HCT116 (cell line): ENCODE measurements at regions not wholly inside any gene's neighbourhood (a gene's known extent, or its start where the extent isn't known, plus 50 kb on each side); places are given as distances from the start of the nearest gene placed in this dataset.

Experiments used
- ATAC-seq: fragments of 200-7000 bp; cut with Tn5 transposase; 2 replicates; pipeline ENCODE4 v1.9.1; 2020; ENCODE audit warnings: mild to moderate bottlenecking, moderate library complexity
- BruUV-seq: library from RNA; stranded (reverse); fragments of 400-500 nt; replicated peaks from 2 replicates; lab custom pipeline; 2021; lab: Mats Ljungman, UMichigan
- CTCF ChIA-PET: fragments of 300-600 bp; sonication (Branson Sonifier 250); formaldehyde crosslinking; loops from one replicate; lab custom pipeline; 2021; ENCODE audit warnings: antibody characterized with exemption; lab: Charles Lee
- POLR2A ChIA-PET: fragments of 300-600, 350-600 bp; sonication (Branson Sonifier 250); formaldehyde crosslinking; loops from one replicate; lab custom pipeline; 2021; ENCODE audit warnings: antibody characterized with exemption; lab: Charles Lee
- RAD21 ChIA-PET, 2 experiments: fragments of 300-600 bp; sonication (Branson Sonifier 250); formaldehyde crosslinking; loops; one replicate each; lab custom pipeline; 2023; ENCODE audit warnings: low total read pairs in 2 of 2; ENCODE audit not compliant: uncharacterized antibody in 2 of 2, unreplicated experiment in 2 of 2, low non-redundant PET in 1 of 2; lab: Charles Lee
- DNase-seq: peaks from one replicate; pipeline ENCODE4 v3.0.0-alpha.2; 2010; ENCODE audit warnings: low read depth, low spot score
- H2AFZ ChIP-seq: fragments of 200-600 bp; shearing (Covaris generic), sonication (generic); 2 replicates; pipeline ENCODE4 v1.6.1; 2017; ENCODE audit warnings: low read depth, mixed run types, mixed read lengths, antibody characterized with exemption, low read length; ENCODE audit not compliant: poor library complexity, severe bottlenecking
- H3K27ac ChIP-seq: 2 replicates; pipeline ENCODE4 v1.5.1; 2012; ENCODE audit warnings: low read depth, low read length
- H3K27me3 ChIP-seq: fragments of 200-600 bp; sonication (generic); 2 replicates; pipeline ENCODE4 v1.6.1; 2016; ENCODE audit warnings: mixed run types, low read length, mixed read lengths; ENCODE audit not compliant: insufficient read depth
- H3K36me3 ChIP-seq, 2 experiments: fragments of 200-500 bp in 1 of 2; fragments of 200-600 bp in 1 of 2; sonication (Bioruptor generic) in 1 of 2; sonication (generic) in 1 of 2; 2 replicates each; pipeline versions ENCODE4 v1.5.1 to v1.6.1; 2014 to 2016; ENCODE audit warnings: low read length in 2 of 2, inconsistent platforms in 1 of 2, mixed read lengths in 1 of 2, mixed run types in 1 of 2; ENCODE audit not compliant: insufficient read depth in 2 of 2, control insufficient read depth in 1 of 2
- H3K4me1 ChIP-seq, 2 experiments: fragments of 200-600 bp in 1 of 2; sonication (generic) in 1 of 2; 2 replicates each; pipeline versions ENCODE4 v1.5.1 to v1.6.1; 2012 to 2017; ENCODE audit warnings: low read length in 2 of 2, inconsistent platforms in 1 of 2, mild to moderate bottlenecking in 1 of 2, mixed read lengths in 1 of 2, mixed run types in 1 of 2, moderate library complexity in 1 of 2; ENCODE audit not compliant: insufficient read depth in 2 of 2, control insufficient read depth in 1 of 2
- H3K4me2 ChIP-seq: fragments of 200-600 bp; sonication (generic); 2 replicates; pipeline ENCODE4 v1.6.1; 2017; ENCODE audit warnings: mixed run types, low read length, mixed read lengths
- H3K4me3 ChIP-seq, 2 experiments: fragments of 200-600 bp in 1 of 2; sonication (generic) in 1 of 2; replicated peaks in 1 of 2; 2 replicates each; pipeline ENCODE4 v1.5.1; 2011 to 2016; ENCODE audit warnings: low read length in 2 of 2, control low read depth in 1 of 2, low read depth in 1 of 2, mild to moderate bottlenecking in 1 of 2, mixed read lengths in 1 of 2, mixed run types in 1 of 2
- H3K79me2 ChIP-seq: fragments of 200-600 bp; sonication (generic); 2 replicates; pipeline ENCODE4 v1.6.1; 2017; ENCODE audit warnings: mild to moderate bottlenecking, mixed run types, low read length, moderate library complexity, mixed read lengths; ENCODE audit not compliant: insufficient read depth
- H3K9ac ChIP-seq: fragments of 200-600 bp; sonication (generic); 2 replicates; pipeline ENCODE4 v1.6.1; 2016; ENCODE audit warnings: low read length, mixed read lengths
- H3K9me2 ChIP-seq: fragments of 200-600 bp; sonication (generic), shearing (Covaris generic); 2 replicates; pipeline ENCODE4 v1.6.1; 2017; ENCODE audit warnings: mixed run types, mild to moderate bottlenecking, moderate library complexity; ENCODE audit not compliant: insufficient read depth
- H3K9me3 ChIP-seq, 2 experiments: fragments of 200-500 bp in 1 of 2; fragments of 200-600 bp in 1 of 2; sonication (Bioruptor generic) in 1 of 2; sonication (generic) in 1 of 2; 2 replicates each; pipeline ENCODE4 v1.6.1; 2014 to 2017; ENCODE audit warnings: low read length in 2 of 2, mixed read lengths in 2 of 2, inconsistent platforms in 1 of 2, low read depth in 1 of 2, mild to moderate bottlenecking in 1 of 2, mixed run types in 1 of 2, moderate library complexity in 1 of 2; ENCODE audit not compliant: control insufficient read depth in 1 of 2, insufficient read depth in 1 of 2
- H4K20me1 ChIP-seq: fragments of 200-600 bp; sonication (generic), shearing (Covaris generic); 2 replicates; pipeline ENCODE4 v1.6.1; 2017; ENCODE audit warnings: mixed run types, mild to moderate bottlenecking, moderate library complexity; ENCODE audit not compliant: insufficient read depth
- CEBPB ChIP-seq: IDR thresholded peaks from 2 replicates; pipeline ENCODE4 v1.6.1; 2012; ENCODE audit warnings: low read depth
- CTCF ChIP-seq, 3 experiments: fragments of 200-600 bp in 1 of 3; sonication (generic) in 1 of 3; IDR thresholded peaks in 2 of 3; conservative IDR thresholded peaks in 1 of 3; 2 replicates each; pipeline ENCODE4 v1.5.1; 2012 to 2017; ENCODE audit warnings: low read depth in 2 of 3, low read length in 2 of 3, antibody characterized with exemption in 1 of 3, borderline replicate concordance in 1 of 3, control low read depth in 1 of 3, mild to moderate bottlenecking in 1 of 3, mixed read lengths in 1 of 3, mixed run types in 1 of 3, moderate library complexity in 1 of 3; ENCODE audit not compliant: insufficient read depth in 1 of 3
- ELF1 ChIP-seq: IDR thresholded peaks from 2 replicates; pipeline ENCODE4 v1.6.1; 2012; ENCODE audit warnings: low read depth, borderline replicate concordance
- EZH2 ChIP-seq: fragments of 200-600 bp; sonication (generic); IDR thresholded peaks from 2 replicates; pipeline ENCODE4 v1.6.1; 2017; ENCODE audit warnings: antibody characterized with exemption, mixed run types
- FOSL1 ChIP-seq: IDR thresholded peaks from 2 replicates; pipeline ENCODE4 v1.6.1; 2012; ENCODE audit warnings: low read depth
- MAX ChIP-seq: IDR thresholded peaks from 2 replicates; pipeline ENCODE4 v1.6.1; 2012
- POLR2AphosphoS5 ChIP-seq: IDR thresholded peaks from 2 replicates; pipeline ENCODE4 v1.6.1; 2011; ENCODE audit warnings: mild to moderate bottlenecking, low read depth, low read length, moderate library complexity
- RAD21 ChIP-seq: IDR thresholded peaks from 2 replicates; pipeline ENCODE4 v1.6.1; 2012; ENCODE audit warnings: low read depth, mild to moderate bottlenecking
- SP1 ChIP-seq: IDR thresholded peaks from 2 replicates; pipeline ENCODE4 v1.6.1; 2012; ENCODE audit warnings: low read depth
- TCF7L2 ChIP-seq: IDR thresholded peaks from 2 replicates; pipeline ENCODE4 v1.7.0; 2011; ENCODE audit warnings: borderline replicate concordance, inconsistent platforms; ENCODE audit not compliant: insufficient read depth, insufficient read length; ENCODE audit errors: extremely low read depth
- ZBTB33 ChIP-seq: IDR thresholded peaks from 2 replicates; pipeline ENCODE4 v1.6.1; 2011; ENCODE audit warnings: mild to moderate bottlenecking, low read length, moderate library complexity; ENCODE audit not compliant: insufficient replicate concordance; ENCODE audit errors: extremely low read depth
- intact Hi-C: fragments of 100-400 bp; cut with micrococcal nuclease; formaldehyde crosslinking; loops from 2 replicates; pipeline ENCODE4 v1.10.0; 2022

GRCh38 chr12:91921555-91921954 is 224.1 kb downstream of the BTG1 start:
- CTCF ChIA-PET, result no interaction called here
- Histone ChIP-seq H3K9me2 (no peaks in the 10 kb centered on the region), H2AFZ (no peak overlapping the region), H3K27ac (no peak overlapping the region), H3K79me2 (no peaks in the 10 kb centered on the region), H3K9me3 (no peaks in the 10 kb centered on the region), H3K4me3 (no peak overlapping the region), H4K20me1 (no peaks in the 10 kb centered on the region), H3K4me1 (0 out of 4 replicates have a peak, but pooled peaks cover 0 to under 1% of the 10 kb centered on the region in 2 experiments)
- RAD21 ChIA-PET, result no interaction called here
- no peak for ATAC-seq
- no peak for DNase-seq
- intact Hi-C loops, result no loop called here
- TF ChIP-seq SP1 (no peak), TCF7L2 (no peak), ZBTB33 (no peak)
- TF ChIP-seq, all 23 proteins: peak for 0
- BruUV-seq, result no TSS peak
- POLR2A ChIA-PET, result no interaction called here
- Histone ChIP-seq H3K36me3 (no peaks in the 10 kb centered on the region), H3K4me2 (no peak overlapping the region), H3K27me3 (no peaks in the 10 kb centered on the region), H3K9ac (no peak overlapping the region)

GRCh38 chr12:91920741-91921140 is 224.9 kb downstream of the BTG1 start:
- no peak for ATAC-seq
- H3K4me3 ChIP-seq, result no peak overlapping the region
- H3K9me3 ChIP-seq, result no peaks in the 10 kb centered on the region
- CTCF ChIA-PET, result no interaction called here
- POLR2A ChIA-PET, result no interaction called here
- no peak overlapping the region for H3K9ac ChIP-seq
- H3K9me2 ChIP-seq, result no peaks in the 10 kb centered on the region
- no peak overlapping the region for H3K27ac ChIP-seq
- H3K79me2 ChIP-seq, result no peaks in the 10 kb centered on the region
- H3K4me1 ChIP-seq, result no peaks in the 10 kb centered on the region
- intact Hi-C loops, result no loop called here
- H3K36me3 ChIP-seq, result no peaks in the 10 kb centered on the region
- no peaks in the 10 kb centered on the region for H3K27me3 ChIP-seq
- H2AFZ ChIP-seq, result no peak overlapping the region
- H3K4me2 ChIP-seq, result no peak overlapping the region
- BruUV-seq, result no TSS peak
- no peaks in the 10 kb centered on the region for H4K20me1 ChIP-seq
- RAD21 ChIA-PET, result no interaction called here
- no peak for DNase-seq
- no peak for TF ChIP-seq RAD21
- TF ChIP-seq EZH2, result no peak
- no peak for TF ChIP-seq CEBPB
- no peak for TF ChIP-seq SP1
- TF ChIP-seq POLR2AphosphoS5, result no peak
- no peak for TF ChIP-seq ELF1
- no peak for TF ChIP-seq CTCF (IDR thresholded peaks at IDR 0.05 in 2 of 3, conservative IDR thresholded peaks at IDR 0.05 in 1 of 3; ENCODE audit: borderline replicate concordance in 1 of 3, insufficient read depth in 1 of 3, low read depth in 2 of 3, low read length in 2 of 3)
- no peak for TF ChIP-seq ZBTB33
- TF ChIP-seq FOSL1, result no peak
- TF ChIP-seq MAX, result no peak
